HG03060 (cell line): ENCODE measurements at regions not wholly inside any gene's neighbourhood (a gene's known extent, or its start where the extent isn't known, plus 50 kb on each side); places are given as distances from the start of the nearest gene placed in this dataset.
A peak's percentile ranks its signal among the peaks of the same experiment; 100 is the strongest.

Source experiments
- ATAC-seq: cut with Tn5 transposase; IDR thresholded peaks from one replicate; pipeline ENCODE4 v1.9.1; 2021; ENCODE audit warnings: low read depth, moderate number of reproducible peaks; ENCODE audit not compliant: unreplicated experiment

DNA sequence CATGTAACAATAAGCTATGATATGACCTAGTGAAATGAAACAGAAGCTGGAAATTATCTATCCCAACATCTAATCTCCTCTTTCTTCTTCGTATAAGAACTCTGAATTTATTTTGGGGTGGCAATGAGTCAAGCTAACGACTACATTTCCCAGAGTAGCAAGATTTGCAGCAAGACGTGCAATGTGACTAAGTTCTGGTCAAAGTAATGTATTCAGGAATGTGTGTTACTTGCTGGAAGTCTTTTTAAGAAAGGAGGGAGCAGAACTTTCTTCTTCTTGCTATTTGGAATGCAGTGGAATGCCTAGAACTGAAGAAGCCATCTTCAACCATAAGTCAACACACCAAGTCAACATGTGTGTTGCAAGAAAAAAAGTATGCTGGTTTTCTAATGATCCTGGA, 406.6 kb upstream of the MEF2C start:
- ATAC-seq: no peak

DNA sequence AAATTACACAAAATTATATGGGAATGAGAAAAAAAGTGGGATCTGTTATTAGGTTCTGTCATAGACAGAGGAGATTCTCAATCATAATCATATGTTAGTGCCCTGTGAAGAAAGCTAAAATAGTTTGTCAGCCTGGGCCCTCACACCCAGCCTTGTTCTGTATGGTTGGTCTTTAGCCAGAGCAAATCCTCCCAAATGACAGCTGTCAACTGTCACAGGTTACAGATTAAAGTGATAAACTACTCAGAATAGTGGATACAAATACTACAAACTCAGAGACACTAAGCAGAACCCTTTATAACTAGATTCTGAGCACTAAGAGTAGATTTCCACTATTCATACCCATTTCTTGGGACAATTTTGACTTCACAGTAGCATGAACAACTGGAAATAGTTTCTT, 405.0 kb upstream of the MEF2C start:
- ATAC-seq: no peak

DNA sequence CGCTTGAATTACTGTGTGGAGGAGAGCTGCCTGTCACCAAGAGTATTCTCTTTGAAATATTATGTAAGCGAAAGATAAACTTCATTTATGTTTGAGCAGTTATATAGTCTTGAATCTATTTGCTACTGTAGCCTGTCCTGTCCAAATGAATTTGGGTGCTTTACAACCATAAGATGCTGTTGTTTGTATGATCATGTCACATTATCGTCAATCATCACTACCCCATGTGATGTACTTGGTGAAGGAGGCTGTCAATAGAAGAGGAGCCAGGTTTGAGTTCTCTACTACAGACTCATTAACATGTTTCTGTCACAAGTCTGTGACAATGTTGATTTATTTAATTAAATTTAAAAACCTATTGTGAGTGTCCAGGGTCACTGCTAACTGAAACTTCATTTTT, 403.3 kb upstream of the MEF2C start:
- no peak for ATAC-seq

DNA sequence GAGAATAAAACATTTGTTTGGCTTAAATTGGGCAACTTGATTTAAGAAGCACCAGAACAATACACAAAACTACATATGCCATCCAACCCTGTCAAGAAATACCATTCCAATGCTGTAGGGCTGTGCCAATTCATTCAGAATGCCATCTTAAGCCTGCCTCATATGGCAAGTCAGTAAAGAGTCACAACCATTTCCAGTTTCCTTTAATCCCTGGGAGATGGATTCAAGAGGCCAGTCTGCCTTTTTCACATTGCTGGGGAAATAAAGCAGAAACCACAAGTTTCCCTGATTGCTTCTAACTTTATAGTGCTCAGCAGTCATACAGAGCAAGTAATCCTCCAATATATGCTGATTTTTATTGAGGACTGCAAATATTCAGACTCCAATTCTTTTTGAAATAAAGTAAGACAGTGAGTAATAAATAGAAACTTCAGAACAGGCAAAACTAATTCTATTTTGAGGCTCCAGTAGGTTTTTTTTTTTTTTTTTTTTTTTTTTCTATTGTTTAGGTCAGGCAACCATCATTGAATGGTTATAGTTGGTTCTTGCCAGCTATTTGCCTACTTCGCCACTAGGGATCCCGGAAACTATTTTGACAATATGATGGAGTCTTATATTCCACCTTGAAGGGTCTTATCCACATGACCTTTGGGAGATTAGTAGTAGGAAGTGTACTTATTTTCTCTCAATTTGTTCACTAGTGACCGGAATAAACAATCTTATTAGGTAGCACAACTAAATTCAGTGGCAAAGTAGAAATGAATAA, 400.9 kb upstream of the MEF2C start:
- ATAC-seq: no peak

DNA sequence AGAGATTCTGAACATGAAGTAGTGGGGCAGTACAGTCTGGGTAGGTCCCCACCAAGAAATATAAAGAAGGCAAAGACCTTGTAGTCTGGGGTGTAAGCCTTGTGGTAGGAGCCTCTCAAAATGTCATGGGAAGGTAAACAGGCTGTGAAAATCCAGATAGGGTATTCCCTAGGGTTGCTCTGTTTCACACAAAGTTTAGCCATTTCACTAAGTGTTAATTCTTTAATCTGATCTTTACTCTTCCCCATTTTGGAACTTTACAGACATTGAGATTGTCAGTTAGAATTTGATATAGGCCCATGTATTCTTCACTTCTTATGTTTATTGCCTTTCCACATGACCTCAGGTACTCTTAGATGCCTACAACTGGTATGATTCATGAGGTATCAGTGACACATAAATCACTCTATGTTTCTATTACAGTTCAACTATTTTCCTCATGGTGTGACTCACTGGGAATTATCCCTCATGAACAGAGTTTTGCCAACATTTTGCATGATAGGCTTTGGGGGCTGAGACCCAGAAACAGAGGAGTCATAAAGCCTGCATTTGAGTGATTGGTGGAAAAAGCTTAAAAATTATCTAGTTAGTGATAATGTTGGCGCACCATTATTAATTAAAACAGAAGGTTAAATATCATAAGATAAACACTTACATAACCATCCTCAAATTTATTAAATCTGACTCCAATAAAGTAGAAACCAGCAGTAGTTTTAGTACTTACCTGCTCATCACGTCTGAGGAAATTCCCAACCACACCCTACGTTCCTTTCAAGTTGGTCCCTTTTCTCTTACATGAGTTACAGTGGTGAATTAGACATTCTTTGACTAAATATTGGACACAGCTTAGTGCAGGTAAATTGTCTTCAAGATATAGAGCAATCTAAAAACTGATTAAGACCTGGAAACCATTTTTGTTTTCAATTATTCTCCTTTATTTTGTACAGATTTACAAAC, 399.8 kb upstream of the MEF2C start:
- no peak for ATAC-seq

GRCh38 chr5:89281766-89282553, 399.0 kb upstream of the MEF2C start:
- ATAC-seq: no peak

GRCh38 chr5:89281211-89281610, 398.2 kb upstream of the MEF2C start:
- ATAC-seq: no peak

GRCh38 chr5:89280103-89281037, 397.4 kb upstream of the MEF2C start:
- no peak for ATAC-seq

DNA sequence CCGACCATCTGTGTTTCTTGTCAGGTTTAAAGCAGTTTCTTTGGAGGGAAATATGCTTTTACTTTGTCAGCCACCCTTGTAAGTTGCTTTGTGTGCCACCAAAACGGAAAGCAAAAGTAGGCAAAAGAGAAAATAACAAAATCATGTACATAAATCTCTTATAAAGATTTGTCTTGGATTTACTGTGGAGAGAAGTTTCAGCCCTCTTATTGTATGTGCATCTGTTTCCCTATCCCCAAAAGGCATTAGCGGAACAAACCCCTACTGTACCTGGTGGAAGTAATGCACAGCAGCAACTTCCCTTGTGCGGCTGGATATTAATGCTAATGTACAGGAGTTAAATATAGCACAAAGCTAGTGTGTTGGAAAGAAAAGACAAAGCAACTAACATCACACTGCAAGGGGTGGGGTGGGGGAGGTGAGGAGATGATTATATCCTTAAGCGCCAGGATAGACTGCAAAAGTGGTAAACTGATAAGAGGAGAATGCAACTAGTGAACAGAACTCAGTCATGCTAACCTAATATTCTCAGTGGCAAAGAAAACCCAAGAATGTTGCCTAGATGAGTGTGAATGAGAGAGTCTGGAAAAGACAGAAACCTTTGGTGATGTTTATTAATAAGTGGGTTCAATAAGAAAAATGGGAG, 396.5 kb upstream of the MEF2C start:
- no peak for ATAC-seq

DNA sequence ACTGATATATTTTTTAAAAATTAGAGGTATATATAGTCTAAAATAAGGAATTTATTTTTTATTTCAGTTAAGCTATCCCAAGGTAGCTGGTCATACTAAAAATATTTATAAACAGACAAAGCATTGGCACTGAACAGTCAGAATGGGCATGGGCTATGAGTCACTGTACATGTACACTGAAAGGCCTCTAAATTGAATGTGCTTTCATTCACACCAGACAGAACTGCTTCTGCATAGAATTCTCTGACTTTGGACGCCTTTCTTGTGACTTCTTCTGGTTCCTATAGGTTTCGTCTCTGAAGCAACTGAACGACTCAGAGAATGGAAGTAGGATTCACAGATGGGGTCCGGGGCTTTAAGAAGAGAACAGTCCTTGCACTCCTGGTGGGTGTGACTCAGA, 394.8 kb upstream of the MEF2C start:
- no peak for ATAC-seq

DNA sequence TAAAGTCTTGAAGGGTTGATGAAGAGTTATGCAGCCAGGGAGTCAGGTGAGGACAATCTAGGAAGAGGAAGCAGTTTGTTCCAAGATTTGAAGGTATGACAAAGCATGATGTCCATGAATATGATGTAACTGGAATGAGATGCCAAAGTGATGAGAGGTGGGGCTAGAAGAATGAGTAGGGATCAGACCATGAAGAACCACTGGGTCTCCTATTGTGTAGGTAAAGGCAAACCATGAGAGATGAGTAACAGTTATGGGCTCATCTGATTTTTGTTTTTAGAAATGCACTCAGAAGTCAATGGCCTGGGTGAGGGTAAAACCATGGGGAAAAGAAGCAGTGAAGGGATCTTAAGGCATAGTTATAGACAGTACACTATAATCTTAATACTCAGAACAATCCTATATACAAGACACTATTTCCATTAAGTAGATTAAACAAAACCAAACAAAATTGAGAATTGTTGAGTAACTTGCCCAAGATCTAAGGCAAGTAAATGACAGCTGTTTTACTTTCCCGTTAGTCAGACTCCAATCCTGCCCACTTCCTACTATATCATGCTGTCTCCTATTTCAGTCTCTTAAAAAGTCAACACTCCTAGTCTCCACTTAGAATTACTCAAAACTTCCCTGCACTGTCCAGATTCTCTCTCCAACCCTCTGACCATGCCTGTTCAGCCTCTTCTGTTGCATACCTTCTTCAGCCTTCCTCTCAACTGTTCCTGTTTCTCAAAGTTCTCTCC, 393.8 kb upstream of the MEF2C start:
- no peak for ATAC-seq

GRCh38 chr5:89275066-89275855, 392.3 kb upstream of the MEF2C start:
- no peak for ATAC-seq

GRCh38 chr5:89273289-89273688, 390.3 kb upstream of the MEF2C start:
- ATAC-seq: no peak

- ATAC-seq: peak; percentile 1
Measured at GRCh38 chr5:89270901-89271300, 387.9 kb upstream of the MEF2C start.

GRCh38 chr5:89269721-89270120, 386.7 kb upstream of the MEF2C start:
- ATAC-seq: no peak

DNA sequence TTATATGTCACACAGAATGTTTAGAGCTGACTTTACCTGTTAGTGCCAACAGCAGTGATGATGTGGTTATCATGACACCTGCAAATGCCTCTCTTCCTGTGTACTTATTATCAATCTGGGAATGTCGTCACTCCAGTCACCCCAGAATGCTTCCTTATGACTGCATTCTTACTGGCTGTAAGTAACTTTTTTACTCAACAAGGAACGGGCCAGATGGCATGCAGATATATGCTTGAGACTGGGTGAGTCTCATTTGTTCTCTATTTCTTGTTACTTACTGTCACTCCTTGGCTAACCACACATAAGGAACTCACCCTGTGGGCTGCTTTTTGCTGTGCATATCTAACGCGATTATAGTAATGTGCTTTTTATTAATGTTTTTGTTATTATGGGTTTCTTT, 385.5 kb upstream of the MEF2C start:
- no peak for ATAC-seq

DNA sequence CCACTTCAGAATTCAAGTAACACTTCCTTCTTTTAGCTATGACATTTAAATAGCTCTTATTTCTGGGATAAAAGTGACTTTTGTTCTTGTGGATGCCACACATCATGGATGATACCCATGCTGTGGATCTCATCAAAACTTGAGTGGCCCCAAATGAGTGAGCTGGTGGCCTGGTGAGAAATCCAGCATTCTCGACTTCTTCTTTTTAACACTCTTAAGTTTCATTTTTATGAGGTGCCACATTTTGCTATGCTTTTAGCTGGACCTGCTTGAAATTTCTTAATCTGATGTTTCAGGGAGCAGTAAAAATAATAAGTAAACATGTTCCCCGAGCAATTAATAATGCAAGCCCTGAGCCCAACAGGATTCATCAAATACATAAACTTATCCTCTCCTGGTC, 384.8 kb upstream of the MEF2C start:
- no peak for ATAC-seq
